ENCODE measurements at regions not wholly inside any gene's neighbourhood (a gene's known extent, or its start where the extent isn't known, plus 50 kb on each side); places are given as distances from the start of the nearest gene placed in this dataset.

DNA sequence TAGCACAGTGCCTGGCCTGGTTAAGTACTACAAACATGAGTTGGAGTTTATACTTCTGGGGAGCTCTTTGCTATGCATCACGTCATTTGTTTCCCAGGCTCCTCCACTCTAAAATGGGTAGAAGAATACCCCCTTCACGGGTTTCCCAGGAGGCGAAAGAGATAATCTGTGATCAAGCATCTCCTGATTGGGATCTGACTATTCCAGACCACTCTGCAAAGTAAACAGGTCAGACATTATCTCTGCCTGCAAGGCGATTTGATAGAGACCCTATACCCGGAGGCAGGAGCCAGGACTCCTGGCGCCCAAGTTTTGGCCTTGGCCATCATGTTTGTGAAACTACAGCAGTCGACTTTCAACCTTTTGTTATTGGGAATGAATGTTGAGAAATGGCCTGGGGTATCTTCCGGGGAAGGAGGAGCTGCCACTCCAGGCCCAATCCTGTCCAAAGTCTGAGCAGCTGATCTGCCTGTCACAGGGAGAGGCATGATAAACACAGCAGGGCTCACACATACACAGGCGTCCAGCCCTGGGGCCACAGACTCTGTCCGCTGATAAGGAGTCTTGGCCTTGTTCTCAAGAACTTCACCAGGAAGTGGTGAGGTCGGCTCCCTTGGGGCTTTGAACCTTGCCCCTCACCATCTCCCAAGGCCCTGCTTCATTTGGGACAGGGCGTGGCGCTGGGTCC, 199.9 kb downstream of the MAF start:
- peaks cover 0 to 2% of the 10 kb centered on the region in 2 donors for H3K27me3 Mint-ChIP-seq
- H3K4me1 Mint-ChIP-seq: no peaks in the 10 kb centered on the region
- no peaks in the 10 kb centered on the region for H3K36me3 Mint-ChIP-seq
- Histone ChIP-seq H3K4me3 (ENCODE audit: control insufficient read depth in 1 of 2, extremely low read depth in 1 of 2, low read length in 1 of 2) (no peak overlapping the region), H3K27me3 (replicated peaks in 1 of 2; ENCODE audit: control insufficient read depth in 2 of 2, extremely low read depth in 1 of 2, insufficient read depth in 2 of 2, low read length in 1 of 2) (no peaks in the 10 kb centered on the region), H3K9me3 (no peaks in the 10 kb centered on the region), H3K27ac (ENCODE audit: low read length) (no peak overlapping the region), H3K4me1 (ENCODE audit: control insufficient read depth in 1 of 2, extremely low read depth in 1 of 2, insufficient read depth in 2 of 2, low read length in 2 of 2) (no peaks in the 10 kb centered on the region), H3K36me3 (ENCODE audit: control insufficient read depth in 2 of 2, extremely low read depth in 1 of 2, insufficient read depth in 1 of 2, low read length in 1 of 2) (no peaks in the 10 kb centered on the region)
- no peak overlapping the region for H3K4me3 Mint-ChIP-seq
- H3K9me3 Mint-ChIP-seq: no peaks in the 10 kb centered on the region
- no peak overlapping the region for H3K27ac Mint-ChIP-seq
- DNase-seq (no peak), ATAC-seq (replicated peaks in 1 of 4) (no peak)
- ChIA-PET POLR2A (no interaction called here), CTCF (no interaction called here)
- 84% methylated on average over 11 of the region's 13 CpGs for WGBS (ENCODE audit: insufficient coverage)

DNA sequence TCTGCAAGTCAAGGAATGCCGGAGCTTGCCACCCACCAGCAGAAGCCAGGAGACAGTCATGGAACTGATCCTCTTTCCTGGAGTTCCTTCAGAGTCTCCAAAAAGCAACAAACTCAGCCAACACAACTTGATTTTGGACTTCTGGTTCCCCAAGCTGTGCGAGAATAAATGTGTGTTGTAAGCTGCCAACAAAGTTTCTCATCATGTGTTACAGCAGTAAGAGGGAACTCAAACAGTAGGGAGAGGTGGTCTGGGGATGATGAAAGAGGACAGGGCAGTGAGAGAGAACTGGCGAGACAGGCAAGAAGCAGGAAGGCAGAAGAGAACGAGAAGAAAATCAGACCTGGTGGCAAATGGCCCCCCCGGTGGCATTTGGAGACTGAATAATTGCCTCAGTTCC, 204.9 kb downstream of the MAF start:
- Mint-ChIP-seq H3K4me3 (no peak overlapping the region), H3K36me3 (no peaks in the 10 kb centered on the region), H3K27ac (no peak overlapping the region), H3K9me3 (no peaks in the 10 kb centered on the region), H3K27me3 (peaks cover 0 to 5% of the 10 kb centered on the region in 2 donors), H3K4me1 (peaks cover 3 to 10% (median 8%) of the 10 kb centered on the region in 3 donors)
- ChIA-PET CTCF (interaction anchor here in 1 of 2 donors (0.6 kb wide), 1 partner anchor 321 kb away, joined by 6 read pairs; no protein-coding TSS in a partner anchor), POLR2A (no interaction called here)
- Histone ChIP-seq H3K9me3 (no peaks in the 10 kb centered on the region), H3K27ac (ENCODE audit: low read length) (no peak overlapping the region), H3K4me1 (ENCODE audit: control insufficient read depth in 1 of 2, extremely low read depth in 1 of 2, insufficient read depth in 2 of 2, low read length in 2 of 2) (peaks cover 0 to 10% of the 10 kb centered on the region in 2 experiments), H3K27me3 (replicated peaks in 1 of 2; ENCODE audit: control insufficient read depth in 2 of 2, extremely low read depth in 1 of 2, insufficient read depth in 2 of 2, low read length in 1 of 2) (no peaks in the 10 kb centered on the region), H3K4me3 (ENCODE audit: control insufficient read depth in 1 of 2, extremely low read depth in 1 of 2, low read length in 1 of 2) (no peak overlapping the region), H3K36me3 (ENCODE audit: control insufficient read depth in 2 of 2, extremely low read depth in 1 of 2, insufficient read depth in 1 of 2, low read length in 1 of 2) (no peaks in the 10 kb centered on the region)
- DNase-seq (no peak), ATAC-seq (replicated peaks in 1 of 4) (no peak)
- WGBS (ENCODE audit: insufficient coverage): 97% methylated on average over 4 of the region's 5 CpGs

DNA sequence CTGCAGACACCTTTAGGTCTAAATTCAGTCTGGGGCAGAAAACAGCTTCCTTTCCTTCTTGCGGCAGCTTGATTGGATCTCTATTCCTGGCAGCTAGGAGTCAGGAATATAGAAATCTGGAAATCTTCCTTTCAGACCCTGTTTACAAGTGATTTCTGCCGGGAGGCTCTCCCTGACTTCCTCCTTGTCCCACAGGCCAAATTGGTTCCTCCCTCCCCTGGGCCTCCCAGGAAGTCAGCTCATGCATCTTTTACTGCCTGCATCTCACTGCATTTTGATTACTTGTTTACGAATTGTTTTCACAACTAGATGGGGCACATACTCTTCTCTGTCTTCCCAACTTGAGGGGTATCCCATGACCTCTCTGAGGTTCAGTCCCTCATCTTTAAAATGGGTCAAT, 206.3 kb downstream of the MAF start:
- H3K36me3 Mint-ChIP-seq: no peaks in the 10 kb centered on the region
- H3K4me3 Mint-ChIP-seq: no peak overlapping the region
- Histone ChIP-seq H3K4me1 (ENCODE audit: control insufficient read depth in 1 of 2, extremely low read depth in 1 of 2, insufficient read depth in 2 of 2, low read length in 2 of 2) (peaks cover 0 to 11% of the 10 kb centered on the region in 2 experiments), H3K27me3 (replicated peaks in 1 of 2; ENCODE audit: control insufficient read depth in 2 of 2, extremely low read depth in 1 of 2, insufficient read depth in 2 of 2, low read length in 1 of 2) (no peaks in the 10 kb centered on the region), H3K36me3 (ENCODE audit: control insufficient read depth in 2 of 2, extremely low read depth in 1 of 2, insufficient read depth in 1 of 2, low read length in 1 of 2) (no peaks in the 10 kb centered on the region), H3K4me3 (ENCODE audit: control insufficient read depth in 1 of 2, extremely low read depth in 1 of 2, low read length in 1 of 2) (no peak overlapping the region), H3K27ac (ENCODE audit: low read length) (no peak overlapping the region), H3K9me3 (no peaks in the 10 kb centered on the region)
- WGBS (ENCODE audit: insufficient coverage): 71% methylated on average over 2 of the region's 3 CpGs
- no peak overlapping the region for H3K27ac Mint-ChIP-seq
- H3K27me3 Mint-ChIP-seq: peaks cover 0 to 5% of the 10 kb centered on the region in 2 donors
- H3K4me1 Mint-ChIP-seq: peaks cover 3 to 10% (median 10%) of the 10 kb centered on the region in 3 donors
- ChIA-PET POLR2A (no interaction called here), CTCF (no interaction called here)
- H3K9me3 Mint-ChIP-seq: no peaks in the 10 kb centered on the region
- ATAC-seq (replicated peaks in 1 of 4) (no peak), DNase-seq (no peak)

DNA sequence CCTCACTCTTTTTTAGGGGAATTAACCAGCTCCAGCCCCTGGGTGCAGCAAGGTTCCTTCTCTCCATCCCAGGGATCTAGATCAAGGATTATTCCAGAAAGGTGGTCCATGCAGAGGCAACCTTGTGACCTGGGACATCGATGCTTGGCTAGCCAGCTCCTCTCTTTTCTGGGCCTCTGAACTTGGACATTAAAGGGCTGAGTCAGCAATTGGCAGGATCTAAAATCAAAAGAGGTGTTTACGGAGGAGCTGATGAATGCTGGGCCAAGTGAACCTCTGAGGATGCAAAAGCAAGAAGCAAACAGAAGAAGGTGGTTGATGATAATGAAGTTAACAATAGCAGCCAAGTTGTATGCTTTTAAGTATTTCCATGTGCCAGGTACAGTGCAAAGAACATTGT, 207.0 kb downstream of the MAF start:
- no peaks in the 10 kb centered on the region for H3K9me3 ChIP-seq
- POLR2A ChIA-PET: no interaction called here
- CTCF ChIA-PET: interaction anchor here in 1 of 2 donors (0.6 kb wide), 1 partner anchor 109 kb away, joined by 5 read pairs; no protein-coding TSS in a partner anchor
- Mint-ChIP-seq H3K27ac (no peak overlapping the region), H3K27me3 (peaks cover 0 to 5% of the 10 kb centered on the region in 2 donors), H3K9me3 (no peaks in the 10 kb centered on the region), H3K4me1 (peaks cover 3 to 10% (median 10%) of the 10 kb centered on the region in 3 donors), H3K36me3 (no peaks in the 10 kb centered on the region), H3K4me3 (no peak overlapping the region)
- 90% methylated on average over 2 of the region's 2 CpGs for WGBS (ENCODE audit: insufficient coverage)
- ATAC-seq (replicated peaks in 1 of 4): no peak
- H3K4me3 ChIP-seq (ENCODE audit: control insufficient read depth in 1 of 2, extremely low read depth in 1 of 2, low read length in 1 of 2): no peak overlapping the region
- no peaks in the 10 kb centered on the region for H3K27me3 ChIP-seq (replicated peaks in 1 of 2; ENCODE audit: control insufficient read depth in 2 of 2, extremely low read depth in 1 of 2, insufficient read depth in 2 of 2, low read length in 1 of 2)
- H3K27ac ChIP-seq (ENCODE audit: low read length): no peak overlapping the region
- peaks cover 0 to 11% of the 10 kb centered on the region in 2 experiments for H3K4me1 ChIP-seq (ENCODE audit: control insufficient read depth in 1 of 2, extremely low read depth in 1 of 2, insufficient read depth in 2 of 2, low read length in 2 of 2)
- no peaks in the 10 kb centered on the region for H3K36me3 ChIP-seq (ENCODE audit: control insufficient read depth in 2 of 2, extremely low read depth in 1 of 2, insufficient read depth in 1 of 2, low read length in 1 of 2)
- no peak for DNase-seq

DNA sequence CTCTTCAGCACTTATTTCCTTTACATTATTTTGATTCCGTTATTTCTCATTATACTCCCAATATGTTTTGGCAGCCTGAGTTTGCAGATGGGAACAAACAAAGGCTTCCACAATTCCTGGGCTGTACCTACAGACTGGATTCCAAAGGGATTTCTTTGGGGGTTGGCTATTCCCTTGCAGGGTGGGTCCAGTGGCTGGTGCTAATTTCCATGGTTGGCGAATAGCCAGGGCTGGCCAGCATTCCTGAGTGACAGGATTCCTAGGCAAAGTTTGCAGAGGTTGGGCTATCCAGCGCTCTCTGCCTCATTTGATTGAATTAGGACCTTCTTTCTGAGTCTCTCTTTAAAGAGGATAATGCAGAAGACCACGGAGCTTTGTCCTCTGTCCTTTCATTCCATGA, 207.4 kb downstream of the MAF start:
- H3K27me3 ChIP-seq (replicated peaks in 1 of 2; ENCODE audit: control insufficient read depth in 2 of 2, extremely low read depth in 1 of 2, insufficient read depth in 2 of 2, low read length in 1 of 2): no peaks in the 10 kb centered on the region
- H3K9me3 Mint-ChIP-seq: no peaks in the 10 kb centered on the region
- no peaks in the 10 kb centered on the region for H3K9me3 ChIP-seq
- H3K36me3 ChIP-seq (ENCODE audit: control insufficient read depth in 2 of 2, extremely low read depth in 1 of 2, insufficient read depth in 1 of 2, low read length in 1 of 2): no peaks in the 10 kb centered on the region
- no peaks in the 10 kb centered on the region for H3K36me3 Mint-ChIP-seq
- peaks cover 0 to 11% of the 10 kb centered on the region in 2 experiments for H3K4me1 ChIP-seq (ENCODE audit: control insufficient read depth in 1 of 2, extremely low read depth in 1 of 2, insufficient read depth in 2 of 2, low read length in 2 of 2)
- H3K27ac Mint-ChIP-seq: no peak overlapping the region
- ATAC-seq (replicated peaks in 1 of 4) (no peak), DNase-seq (no peak)
- H3K27ac ChIP-seq (ENCODE audit: low read length): no peak overlapping the region
- H3K4me1 Mint-ChIP-seq: peaks cover 3 to 10% (median 10%) of the 10 kb centered on the region in 3 donors
- H3K4me3 Mint-ChIP-seq: no peak overlapping the region
- H3K27me3 Mint-ChIP-seq: peaks cover 0 to 5% of the 10 kb centered on the region in 2 donors
- no peak overlapping the region for H3K4me3 ChIP-seq (ENCODE audit: control insufficient read depth in 1 of 2, extremely low read depth in 1 of 2, low read length in 1 of 2)
- POLR2A ChIA-PET: no interaction called here
- CTCF ChIA-PET: interaction anchor here in 1 of 2 donors (0.6 kb wide), 1 partner anchor 109 kb away, joined by 5 read pairs; no protein-coding TSS in a partner anchor
- WGBS (ENCODE audit: insufficient coverage): 100% methylated on average over 1 of the region's 4 CpGs

DNA sequence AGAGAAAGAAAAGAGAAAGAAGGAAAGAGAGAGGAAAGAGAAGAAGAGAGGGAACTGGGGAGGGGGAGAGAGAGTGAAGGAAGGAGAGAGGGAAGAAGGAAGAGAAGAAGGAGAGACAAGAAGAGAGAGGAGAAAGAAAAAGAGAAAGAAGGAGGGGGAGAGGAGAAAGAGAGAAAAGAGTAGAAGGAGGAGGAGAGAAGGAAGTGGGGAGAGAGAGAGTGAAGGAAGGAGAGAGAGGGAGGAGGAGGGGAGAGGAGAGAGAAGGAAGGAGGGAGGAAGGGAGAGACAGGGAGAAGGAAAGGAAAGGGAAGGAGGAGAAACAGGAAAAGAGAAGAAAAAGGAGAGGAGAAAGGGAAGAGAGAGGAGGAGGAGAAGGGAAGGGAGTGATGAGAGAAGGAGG, 208.5 kb downstream of the MAF start:
- Mint-ChIP-seq H3K9me3 (no peaks in the 10 kb centered on the region), H3K4me3 (no peak overlapping the region), H3K36me3 (no peaks in the 10 kb centered on the region), H3K27me3 (peaks cover 0 to 5% of the 10 kb centered on the region in 2 donors), H3K4me1 (peaks cover 3 to 10% (median 10%) of the 10 kb centered on the region in 3 donors), H3K27ac (no peak overlapping the region)
- no peak for ATAC-seq (replicated peaks in 1 of 4)
- Histone ChIP-seq H3K4me3 (ENCODE audit: control insufficient read depth in 1 of 2, extremely low read depth in 1 of 2, low read length in 1 of 2) (no peak overlapping the region), H3K27ac (ENCODE audit: low read length) (no peak overlapping the region), H3K27me3 (replicated peaks in 1 of 2; ENCODE audit: control insufficient read depth in 2 of 2, extremely low read depth in 1 of 2, insufficient read depth in 2 of 2, low read length in 1 of 2) (no peaks in the 10 kb centered on the region), H3K9me3 (no peaks in the 10 kb centered on the region), H3K36me3 (ENCODE audit: control insufficient read depth in 2 of 2, extremely low read depth in 1 of 2, insufficient read depth in 1 of 2, low read length in 1 of 2) (no peaks in the 10 kb centered on the region), H3K4me1 (ENCODE audit: control insufficient read depth in 1 of 2, extremely low read depth in 1 of 2, insufficient read depth in 2 of 2, low read length in 2 of 2) (peaks cover 0 to 11% of the 10 kb centered on the region in 2 experiments)
- ChIA-PET POLR2A (no interaction called here), CTCF (no interaction called here)
- no peak for DNase-seq
